Right lobe of liver (tissue), 6 donors: ENCODE measurements at regions not wholly inside any gene's neighbourhood (a gene's known extent, or its start where the extent isn't known, plus 50 kb on each side); places are given as distances from the start of the nearest gene placed in this dataset.

Source experiments
- ATAC-seq, 4 donors: fragments of 200-7000 bp; cut with Tn5 transposase; one replicate each; pipeline ENCODE4 v1.9.1; 2020; ENCODE audit warnings: mild to moderate bottlenecking in 4 of 4, moderate library complexity in 4 of 4
- DNase-seq, 3 donors: peaks; one replicate each; pipeline ENCODE4 v3.0.0-alpha.2; 2020
- H3K27ac ChIP-seq, 3 donors: fragments of 200-600 bp; one replicate each; pipeline ENCODE4 v1.8.0; 2022
- H3K27me3 ChIP-seq, 2 donors: fragments of 200-600 bp; one replicate each; pipeline ENCODE4 v1.8.0; 2022
- H3K36me3 ChIP-seq, 4 donors: fragments of 200-600 bp; sonication (generic) in 1 of 4; one replicate each; pipeline versions ENCODE4 v1.5.1 to v1.8.0; 2017 to 2022; ENCODE audit warnings: control low read depth in 1 of 4
- H3K4me1 ChIP-seq, 4 donors: fragments of 200-600 bp; sonication (generic) in 1 of 4; one replicate each; pipeline versions ENCODE4 v1.5.1 to v1.8.0; 2017 to 2022; ENCODE audit warnings: control low read depth in 1 of 4
- H3K4me3 ChIP-seq, 3 donors: fragments of 200-600 bp; one replicate each; pipeline ENCODE4 v1.8.0; 2022
- H3K9me3 ChIP-seq, 4 donors: fragments of 200-600 bp; sonication (generic) in 1 of 4; one replicate each; pipeline versions ENCODE4 v1.5.1 to v1.8.0; 2017 to 2022; ENCODE audit warnings: control low read depth in 1 of 4
- CTCF ChIP-seq, 4 donors: fragments of 200-600 bp in 3 of 4; fragments of 450-650 bp in 1 of 4; IDR thresholded peaks; one replicate each; pipeline versions ENCODE4 v1.5.1 to v1.8.0; 2016 to 2022; ENCODE audit warnings: antibody characterized with exemption in 4 of 4, mild to moderate bottlenecking in 2 of 4
- POLR2A ChIP-seq: fragments of 450-650 bp; IDR thresholded peaks from one replicate; pipeline ENCODE4 v1.6.1; 2017; ENCODE audit warnings: antibody characterized with exemption, mild to moderate bottlenecking
- WGBS: methylation state at CpG from one replicate; pipeline ENCODE4 v1.1.6; 2018; ENCODE audit warnings: low coverage, low lambda C conversion rate; ENCODE audit not compliant: insufficient coverage; ENCODE audit errors: missing lambda C conversion rate; 5-methylcytosine and 5-hydroxymethylcytosine counted together
- intact Hi-C, 2 donors: fragments of 100-400 bp; cut with DNase I; formaldehyde crosslinking; loops; one replicate each; pipeline versions ENCODE4 v1.11.2 to v1.14.1; 2022
- donor health status: DM: no; HTN: yes; CAD: no.
- donor health status: DM: no; HTN: no; CAD: no.
- donor health status: DM: no; HTN: no; CAD: no.
- donor health status: DM: no; HTN: yes; CAD: no.
- donor health status: DM: no; HTN: yes; CAD: no.

DNA sequence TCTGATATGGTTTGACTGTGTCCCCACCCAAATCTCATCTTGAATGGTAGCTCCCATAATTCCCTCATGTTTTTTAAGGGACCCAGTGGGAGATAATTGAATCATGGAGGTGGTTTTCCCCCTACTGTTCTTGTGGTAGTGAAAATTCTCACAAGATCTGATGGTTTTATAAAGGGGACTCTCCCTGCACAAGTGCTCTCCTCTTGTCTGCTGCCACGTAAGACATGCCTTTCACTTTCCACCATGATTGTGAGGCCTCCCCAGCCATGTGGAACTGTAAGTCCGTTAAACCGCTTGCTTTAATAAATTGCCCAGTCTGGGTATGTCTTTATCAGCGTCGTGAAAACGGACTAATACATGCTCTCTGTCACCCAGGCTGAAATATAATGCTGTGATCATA is 200.9 kb upstream of the SLIT2 start:
- TF ChIP-seq POLR2A (no peak), CTCF (IDR thresholded peaks at IDR 0.05) (no peak)
- no peak for ATAC-seq

DNA sequence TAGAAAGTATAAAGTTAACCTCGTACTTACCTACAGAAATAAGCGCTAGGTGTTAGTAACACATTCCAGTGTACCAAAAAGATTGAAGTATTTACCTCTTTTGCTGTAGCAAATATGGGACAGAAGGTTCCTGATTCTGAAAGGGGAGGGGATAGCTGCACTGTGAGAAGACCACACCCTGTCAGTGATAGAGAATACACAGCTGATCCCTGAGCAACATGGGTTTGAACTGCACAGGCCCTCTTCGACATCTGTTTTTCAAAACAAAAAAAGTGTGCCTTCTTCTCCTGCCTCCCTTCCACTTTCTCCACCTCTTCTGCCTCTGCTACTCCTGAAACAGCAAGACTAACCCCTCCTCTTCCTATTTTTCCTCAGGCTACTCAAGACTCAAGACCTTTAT is 201.8 kb upstream of the SLIT2 start:
- Histone ChIP-seq H3K4me1 (no peaks in the 10 kb centered on the region), H3K27me3 (no peaks in the 10 kb centered on the region), H3K27ac (no peak overlapping the region), H3K9me3 (no peaks in the 10 kb centered on the region), H3K4me3 (no peak overlapping the region), H3K36me3 (no peaks in the 10 kb centered on the region)
- WGBS: 59% methylated on average over 3 of the region's 3 CpGs
- DNase-seq (no peak), ATAC-seq (no peak)
- intact Hi-C loops: no loop called here
- TF ChIP-seq CTCF (IDR thresholded peaks at IDR 0.05): no peak
- TF ChIP-seq POLR2A: no peak

More for the DNA sequence above, 200.9 kb upstream of the SLIT2 start:
- H3K27ac ChIP-seq: no peak overlapping the region
- no peaks in the 10 kb centered on the region for H3K36me3 ChIP-seq
- H3K4me3 ChIP-seq: no peak overlapping the region
- no peaks in the 10 kb centered on the region for H3K4me1 ChIP-seq
- no peaks in the 10 kb centered on the region for H3K9me3 ChIP-seq
- H3K27me3 ChIP-seq: no peaks in the 10 kb centered on the region
- 58% methylated on average over 6 of the region's 6 CpGs for WGBS
- intact Hi-C loops: no loop called here
- no peak for DNase-seq

DNA sequence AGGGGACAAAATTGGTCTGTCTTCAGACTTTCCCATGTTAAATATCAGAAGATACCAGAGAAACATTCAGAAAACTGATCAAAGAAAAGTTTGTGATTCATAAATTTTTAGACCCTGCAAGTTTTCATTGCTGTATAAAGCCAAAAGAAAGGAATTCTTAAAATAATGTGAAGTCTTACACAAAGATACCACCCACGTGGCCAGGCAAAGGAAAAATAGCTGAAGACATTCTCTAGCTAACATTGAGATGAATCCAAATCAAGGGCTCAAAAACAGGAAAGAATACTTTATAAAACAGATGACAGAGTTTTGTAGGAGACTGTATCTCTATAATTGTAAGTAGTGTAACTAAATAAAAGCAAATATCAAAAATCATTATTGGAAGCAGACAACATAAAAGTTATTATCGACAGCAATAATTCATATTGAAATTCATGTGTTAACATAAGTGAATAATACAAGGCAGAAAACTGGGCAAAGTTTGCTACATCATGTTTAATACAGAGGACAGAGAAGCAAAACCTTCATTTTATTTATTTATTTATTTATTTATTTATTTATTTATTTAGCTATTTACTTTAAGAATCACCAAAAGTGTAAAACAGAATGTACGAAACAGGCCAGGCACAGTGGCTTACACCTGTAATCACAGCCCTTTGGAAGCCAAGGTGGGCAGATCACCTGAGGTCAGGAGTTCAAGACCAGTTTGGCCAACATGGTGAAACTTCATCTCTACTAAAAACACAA is 204.6 kb upstream of the SLIT2 start:
- 63% methylated on average over 3 of the region's 3 CpGs for WGBS
- Histone ChIP-seq H3K27ac (no peak overlapping the region), H3K36me3 (no peaks in the 10 kb centered on the region), H3K4me1 (no peaks in the 10 kb centered on the region), H3K9me3 (no peaks in the 10 kb centered on the region), H3K27me3 (no peaks in the 10 kb centered on the region), H3K4me3 (no peak overlapping the region)
- DNase-seq (no peak), ATAC-seq (no peak)
- TF ChIP-seq POLR2A (no peak), CTCF (IDR thresholded peaks at IDR 0.05) (no peak)
- intact Hi-C loops: no loop called here

GRCh38 chr4:20046179-20046578 is 205.5 kb upstream of the SLIT2 start:
- H3K4me3 ChIP-seq: no peak overlapping the region
- intact Hi-C loops: no loop called here
- no peaks in the 10 kb centered on the region for H3K9me3 ChIP-seq
- TF ChIP-seq POLR2A (no peak), CTCF (IDR thresholded peaks at IDR 0.05) (no peak)
- whole genome bisulfite sequencing: 60% methylated on average over 4 of the region's 4 CpGs
- H3K36me3 ChIP-seq: no peaks in the 10 kb centered on the region
- ATAC-seq: no peak
- no peak for DNase-seq
- H3K27me3 ChIP-seq: no peaks in the 10 kb centered on the region
- H3K4me1 ChIP-seq: no peaks in the 10 kb centered on the region
- H3K27ac ChIP-seq: no peak overlapping the region
